OCI-LY7 (cell line): ENCODE measurements at regions not wholly inside any gene's neighbourhood (a gene's known extent, or its start where the extent isn't known, plus 50 kb on each side); places are given as distances from the start of the nearest gene placed in this dataset.

Experiments used
- BruUV-seq: library from RNA; stranded (reverse); fragments of 400-500 nt; replicated peaks from 2 replicates; lab custom pipeline; 2021; lab: Mats Ljungman, UMichigan
- CTCF ChIA-PET: fragments of 300-600 bp; sonication (Branson Sonifier 250); formaldehyde crosslinking; loops from one replicate; lab custom pipeline; 2022; ENCODE audit warnings: antibody characterized with exemption; ENCODE audit not compliant: unreplicated experiment; lab: Charles Lee
- POLR2A ChIA-PET: fragments of 300-600 bp; sonication (Branson Sonifier 250); formaldehyde crosslinking; loops from one replicate; lab custom pipeline; 2022; ENCODE audit warnings: antibody characterized with exemption; lab: Charles Lee
- DNase-seq: peaks from one replicate; pipeline ENCODE4 v3.0.0-alpha.2; 2015; ENCODE audit warnings: low spot score
- H2AFZ ChIP-seq: fragments of 200-600 bp; sonication (generic), shearing (Covaris generic); 2 replicates; pipeline ENCODE4 v1.6.1; 2014; ENCODE audit warnings: mild to moderate bottlenecking, antibody characterized with exemption, low read length, moderate library complexity
- H3K27ac ChIP-seq: fragments of 200-600 bp; sonication (generic); 2 replicates; pipeline ENCODE4 v1.5.1; 2014; ENCODE audit warnings: mixed run types, low read depth, mild to moderate bottlenecking, moderate library complexity, low read length, inconsistent platforms; ENCODE audit not compliant: poor library complexity, severe bottlenecking
- H3K36me3 ChIP-seq: fragments of 200-600 bp; sonication (generic); 2 replicates; pipeline ENCODE4 v1.6.1; 2014; ENCODE audit warnings: mild to moderate bottlenecking, antibody characterized with exemption, low read length, moderate library complexity, mixed read lengths; ENCODE audit not compliant: insufficient read depth
- H3K4me1 ChIP-seq: fragments of 200-600 bp; sonication (generic); 2 replicates; pipeline ENCODE4 v1.5.1; 2014; ENCODE audit warnings: mild to moderate bottlenecking, low read length; ENCODE audit not compliant: insufficient read depth, poor library complexity, severe bottlenecking
- H3K4me2 ChIP-seq: fragments of 200-600 bp; sonication (generic); 2 replicates; pipeline ENCODE4 v1.6.1; 2014; ENCODE audit warnings: mild to moderate bottlenecking, low read length
- H3K4me3 ChIP-seq: fragments of 200-600 bp; sonication (generic); 2 replicates; pipeline ENCODE4 v1.5.1; 2014; ENCODE audit warnings: mild to moderate bottlenecking, low read depth, low read length; ENCODE audit not compliant: poor library complexity, severe bottlenecking
- H3K79me2 ChIP-seq: fragments of 200-600 bp; sonication (generic); 2 replicates; pipeline ENCODE4 v1.6.1; 2016; ENCODE audit warnings: low read depth, mild to moderate bottlenecking, low read length, moderate library complexity, mixed read lengths; ENCODE audit not compliant: insufficient read depth
- H3K9me2 ChIP-seq: fragments of 200-600 bp; sonication (generic); 2 replicates; pipeline ENCODE4 v1.6.1; 2016; ENCODE audit warnings: mild to moderate bottlenecking, low read length, mixed read lengths; ENCODE audit not compliant: insufficient read depth
- H3K9me3 ChIP-seq: fragments of 200-600 bp; sonication (generic); 2 replicates; pipeline ENCODE4 v1.6.1; 2014; ENCODE audit warnings: mild to moderate bottlenecking, mixed run types, low read length, mixed read lengths
- H4K20me1 ChIP-seq: fragments of 200-600 bp; sonication (generic); 2 replicates; pipeline ENCODE4 v1.6.1; 2014; ENCODE audit warnings: mild to moderate bottlenecking, antibody characterized with exemption, low read length, moderate library complexity, mixed read lengths; ENCODE audit not compliant: insufficient read depth
- CTCF ChIP-seq: fragments of 200-600 bp; sonication (generic); conservative IDR thresholded peaks from 2 replicates; pipeline ENCODE4 v1.5.1; 2014; ENCODE audit warnings: mild to moderate bottlenecking, antibody characterized with exemption, low read length, moderate library complexity, mixed read lengths
- EZH2phosphoT487 ChIP-seq: fragments of 200-600 bp; sonication (generic); IDR thresholded peaks from 2 replicates; pipeline ENCODE4 v1.6.1; 2018; ENCODE audit warnings: low read depth, borderline replicate concordance, mild to moderate bottlenecking, mixed run types, antibody characterized with exemption, low read length, moderate library complexity, mixed read lengths
- intact Hi-C: fragments of 100-400 bp; cut with micrococcal nuclease; formaldehyde crosslinking; loops from one replicate; pipeline ENCODE4 v1.10.0; 2022; ENCODE audit not compliant: unreplicated experiment

GRCh38 chr4:72918362-72918761, 151.2 kb downstream of the COX18 start:
- H4K20me1 ChIP-seq, result no peaks in the 10 kb centered on the region
- TF ChIP-seq EZH2phosphoT487, result no peak
- no peak for TF ChIP-seq CTCF
- BruUV-seq, result no TSS peak
- POLR2A ChIA-PET, result no interaction called here
- no peaks in the 10 kb centered on the region for H3K9me2 ChIP-seq
- H3K36me3 ChIP-seq, result no peaks in the 10 kb centered on the region
- H3K4me1 ChIP-seq, result no peaks in the 10 kb centered on the region
- intact Hi-C loops, result no loop called here
- no peak overlapping the region for H2AFZ ChIP-seq
- H3K9me3 ChIP-seq, result no peaks in the 10 kb centered on the region
- CTCF ChIA-PET, result no interaction called here
- no peak overlapping the region for H3K4me2 ChIP-seq
- no peak for DNase-seq
- no peak overlapping the region for H3K4me3 ChIP-seq
- H3K27ac ChIP-seq, result no peak overlapping the region
- no peaks in the 10 kb centered on the region for H3K79me2 ChIP-seq

GRCh38 chr4:72911316-72911715, 158.2 kb downstream of the COX18 start:
- Histone ChIP-seq H2AFZ (no peak overlapping the region), H3K9me2 (no peaks in the 10 kb centered on the region), H3K79me2 (no peaks in the 10 kb centered on the region), H3K4me3 (no peak overlapping the region), H4K20me1 (no peaks in the 10 kb centered on the region), H3K27ac (no peak overlapping the region), H3K4me2 (no peak overlapping the region), H3K36me3 (no peaks in the 10 kb centered on the region), H3K9me3 (no peaks in the 10 kb centered on the region), H3K4me1 (no peaks in the 10 kb centered on the region)
- no peak for DNase-seq
- TF ChIP-seq CTCF, result no peak
- no peak for TF ChIP-seq EZH2phosphoT487
- ChIA-PET POLR2A (no interaction called here), CTCF (no interaction called here)
- intact Hi-C loops, result no loop called here
- BruUV-seq, result no TSS peak

GRCh38 chr4:72909461-72909860, 160.1 kb downstream of the COX18 start:
- DNase-seq, result peak; percentile 3
- Histone ChIP-seq H4K20me1 (no peaks in the 10 kb centered on the region), H3K79me2 (no peaks in the 10 kb centered on the region), H3K9me2 (no peaks in the 10 kb centered on the region), H3K4me2 (no peak overlapping the region), H3K36me3 (no peaks in the 10 kb centered on the region), H3K27ac (no peak overlapping the region), H2AFZ (no peak overlapping the region), H3K9me3 (no peaks in the 10 kb centered on the region), H3K4me1 (no peaks in the 10 kb centered on the region), H3K4me3 (no peak overlapping the region)
- intact Hi-C loops, result no loop called here
- BruUV-seq, result no TSS peak
- TF ChIP-seq EZH2phosphoT487 (no peak), CTCF (peak; percentile 52)
- ChIA-PET POLR2A (interaction anchor here (0.6 kb wide), 1 partner anchor 530 kb away, joined by 5 read pairs; no protein-coding TSS in a partner anchor), CTCF (no interaction called here)
